K562 (cell line): ENCODE measurements at regions not wholly inside any gene's neighbourhood (a gene's known extent, or its start where the extent isn't known, plus 50 kb on each side); places are given as distances from the start of the nearest gene placed in this dataset.

Experiments used
- CSDE1 ChIP-seq, 2 experiments: fragments of 450-650 bp; IDR thresholded peaks; 2 replicates each; pipeline ENCODE4 v1.6.1; 2016; ENCODE audit warnings: mild to moderate bottlenecking in 1 of 2
- ELF2 ChIP-seq: fragments of 250-450 bp; sonication (Bioruptor Pico); IDR thresholded peaks from 2 replicates; pipeline ENCODE4 v1.5.0; 2021; ENCODE audit warnings: mild to moderate bottlenecking
- EP300 ChIP-seq: IDR thresholded peaks from 2 replicates; pipeline ENCODE4 v1.6.1; 2012; ENCODE audit warnings: low read length, improper control_type of control experiment
- HIVEP1 ChIP-seq: fragments of 250-450 bp; sonication (Bioruptor Pico); IDR thresholded peaks from 2 replicates; pipeline ENCODE4 v1.4.0; 2020; ENCODE audit warnings: mild to moderate bottlenecking
- KLF13 ChIP-seq: fragments of 450-650 bp; IDR thresholded peaks from 2 replicates; pipeline ENCODE4 v1.6.1; 2016; ENCODE audit warnings: missing genetic modification characterization, low read depth, mild to moderate bottlenecking, missing compliant biosample characterization, moderate library complexity, borderline replicate concordance
- MYNN ChIP-seq, 2 experiments: sonication (generic); formaldehyde crosslinking in 1 of 2; IDR thresholded peaks; 2 replicates each; pipeline versions ENCODE4 v1.5.0 to v1.6.1; 2016 to 2020; ENCODE audit warnings: antibody characterized with exemption in 1 of 2, missing genetic modification reagents in 1 of 2
- NR2C1 ChIP-seq, 2 experiments: fragments of 450-650 bp; IDR thresholded peaks; 2 replicates each; pipeline ENCODE4 v1.6.1; 2017; ENCODE audit warnings: mild to moderate bottlenecking in 2 of 2, antibody characterized with exemption in 1 of 2, inconsistent platforms in 1 of 2, missing compliant biosample characterization in 1 of 2, missing genetic modification characterization in 1 of 2
- POLR3G ChIP-seq: IDR thresholded peaks from 2 replicates; pipeline ENCODE4 v1.6.1; 2011; ENCODE audit not compliant: insufficient read length, insufficient replicate concordance; ENCODE audit errors: extremely low read depth
- PRMT5 ChIP-seq: sonication (generic); formaldehyde crosslinking; IDR thresholded peaks from 2 replicates; pipeline ENCODE4 v1.5.0; 2020; ENCODE audit warnings: missing genetic modification reagents
- RAD51 ChIP-seq: fragments of 450-650 bp; IDR thresholded peaks from 2 replicates; pipeline ENCODE4 v1.7.1; 2016; ENCODE audit warnings: low read depth, mild to moderate bottlenecking, borderline replicate concordance
- SAP30 ChIP-seq: fragments of 200-600 bp; sonication (generic); IDR thresholded peaks from 2 replicates; pipeline ENCODE4 v1.6.1; 2012; ENCODE audit warnings: borderline replicate concordance, low read depth, mild to moderate bottlenecking, moderate library complexity, low read length, control low read depth, inconsistent platforms; ENCODE audit not compliant: insufficient read depth, poor library complexity, severe bottlenecking
- SIX5 ChIP-seq, 2 experiments: IDR thresholded peaks; 2 replicates each; pipeline ENCODE4 v1.6.1; 2011; ENCODE audit warnings: low read length in 2 of 2, borderline replicate concordance in 1 of 2, low read depth in 1 of 2, mild to moderate bottlenecking in 1 of 2, moderate library complexity in 1 of 2; ENCODE audit not compliant: insufficient read depth in 1 of 2
- ZBTB5 ChIP-seq: fragments of 450-650 bp; IDR thresholded peaks from 2 replicates; pipeline ENCODE4 v1.6.1; 2017; ENCODE audit warnings: antibody characterized with exemption
- ZFPM2 ChIP-seq: fragments of 250-450 bp; sonication (Bioruptor Pico); IDR thresholded peaks from 2 replicates; pipeline ENCODE4 v1.5.1; 2022; ENCODE audit warnings: mild to moderate bottlenecking
- ZNF217 ChIP-seq: sonication (generic); formaldehyde crosslinking; IDR thresholded peaks from 2 replicates; pipeline ENCODE4 v1.8.0; 2022; ENCODE audit warnings: mild to moderate bottlenecking, missing genetic modification reagents
- ZNF431 ChIP-seq: sonication (generic); formaldehyde crosslinking; IDR thresholded peaks from 2 replicates; pipeline ENCODE4 v1.8.0; 2022; ENCODE audit warnings: mild to moderate bottlenecking, missing genetic modification reagents
- ZNF780A ChIP-seq: fragments of 250-450 bp; sonication (Bioruptor Pico); IDR thresholded peaks from 2 replicates; pipeline ENCODE4 v1.5.0; 2021; ENCODE audit warnings: mild to moderate bottlenecking
- TF ChIP-seq, protein P1 (sequence below): fragments of 250-450 bp; sonication (Bioruptor Pico); IDR thresholded peaks from 2 replicates; pipeline ENCODE4 v1.9.0; 2021; ENCODE audit warnings: mild to moderate bottlenecking, inconsistent platforms
- TF ChIP-seq, protein P2 (sequence below), 2 experiments: fragments of 450-650 bp; conservative IDR thresholded peaks; 2 replicates each; pipeline ENCODE4 v1.6.1; 2017; ENCODE audit warnings: mild to moderate bottlenecking in 2 of 2, moderate library complexity in 2 of 2
- TF ChIP-seq, protein P3 (sequence below): sonication (generic); formaldehyde crosslinking; IDR thresholded peaks from 2 replicates; pipeline ENCODE4 v1.8.0; 2022; ENCODE audit warnings: missing genetic modification reagents, mild to moderate bottlenecking, borderline replicate concordance

GRCh38 chr7:138254444-138254843 is 178.2 kb downstream of the AKR1D1 start (continued):
- TF ChIP-seq EP300 (no peak), SAP30 (no peak), ZNF217 (CRISPR knock-in tag) (no peak), PRMT5 (no peak), ELF2 (no peak), ZBTB5 (no peak), HIVEP1 (CRISPR knock-in tag) (no peak), ZFPM2 (no peak), MYNN (IDR thresholded peaks at IDR 0.05) (no peak), MYNN (CRISPR knock-in tag; IDR thresholded peaks at IDR 0.05) (no peak), SIX5 (IDR thresholded peaks at IDR 0.05; ENCODE audit: borderline replicate concordance in 1 of 2, insufficient read depth in 1 of 2, low read depth in 1 of 2, low read length in 2 of 2) (0 out of 4 replicates have a peak, but pooled peaks of 1 of the 2 experiments have one; percentile 2), KLF13 (tag) (no peak), NR2C1 (IDR thresholded peaks at IDR 0.05) (no peak), NR2C1 (tag; IDR thresholded peaks at IDR 0.05) (no peak), ZNF780A (CRISPR knock-in tag) (no peak), RAD51 (0 out of 2 replicates have a peak, but pooled peaks have one; percentile 18), POLR3G (no peak), CSDE1 (IDR thresholded peaks at IDR 0.05) (no peak), ZNF431 (CRISPR knock-in tag) (no peak)
- TF ChIP-seq, protein P1, sequence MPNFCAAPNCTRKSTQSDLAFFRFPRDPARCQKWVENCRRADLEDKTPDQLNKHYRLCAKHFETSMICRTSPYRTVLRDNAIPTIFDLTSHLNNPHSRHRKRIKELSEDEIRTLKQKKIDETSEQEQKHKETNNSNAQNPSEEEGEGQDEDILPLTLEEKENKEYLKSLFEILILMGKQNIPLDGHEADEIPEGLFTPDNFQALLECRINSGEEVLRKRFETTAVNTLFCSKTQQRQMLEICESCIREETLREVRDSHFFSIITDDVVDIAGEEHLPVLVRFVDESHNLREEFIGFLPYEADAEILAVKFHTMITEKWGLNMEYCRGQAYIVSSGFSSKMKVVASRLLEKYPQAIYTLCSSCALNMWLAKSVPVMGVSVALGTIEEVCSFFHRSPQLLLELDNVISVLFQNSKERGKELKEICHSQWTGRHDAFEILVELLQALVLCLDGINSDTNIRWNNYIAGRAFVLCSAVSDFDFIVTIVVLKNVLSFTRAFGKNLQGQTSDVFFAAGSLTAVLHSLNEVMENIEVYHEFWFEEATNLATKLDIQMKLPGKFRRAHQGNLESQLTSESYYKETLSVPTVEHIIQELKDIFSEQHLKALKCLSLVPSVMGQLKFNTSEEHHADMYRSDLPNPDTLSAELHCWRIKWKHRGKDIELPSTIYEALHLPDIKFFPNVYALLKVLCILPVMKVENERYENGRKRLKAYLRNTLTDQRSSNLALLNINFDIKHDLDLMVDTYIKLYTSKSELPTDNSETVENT (CRISPR knock-in tag) = no peak
- TF ChIP-seq, protein P2, sequence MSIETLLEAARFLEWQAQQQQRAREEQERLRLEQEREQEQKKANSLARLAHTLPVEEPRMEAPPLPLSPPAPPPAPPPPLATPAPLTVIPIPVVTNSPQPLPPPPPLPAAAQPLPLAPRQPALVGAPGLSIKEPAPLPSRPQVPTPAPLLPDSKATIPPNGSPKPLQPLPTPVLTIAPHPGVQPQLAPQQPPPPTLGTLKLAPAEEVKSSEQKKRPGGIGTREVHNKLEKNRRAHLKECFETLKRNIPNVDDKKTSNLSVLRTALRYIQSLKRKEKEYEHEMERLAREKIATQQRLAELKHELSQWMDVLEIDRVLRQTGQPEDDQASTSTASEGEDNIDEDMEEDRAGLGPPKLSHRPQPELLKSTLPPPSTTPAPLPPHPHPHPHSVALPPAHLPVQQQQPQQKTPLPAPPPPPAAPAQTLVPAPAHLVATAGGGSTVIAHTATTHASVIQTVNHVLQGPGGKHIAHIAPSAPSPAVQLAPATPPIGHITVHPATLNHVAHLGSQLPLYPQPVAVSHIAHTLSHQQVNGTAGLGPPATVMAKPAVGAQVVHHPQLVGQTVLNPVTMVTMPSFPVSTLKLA (conservative IDR thresholded peaks at IDR 0.05) = peak in 1 of 2 experiments; percentile 57; a peak in 2 of 4 replicates
- TF ChIP-seq, protein P3, sequence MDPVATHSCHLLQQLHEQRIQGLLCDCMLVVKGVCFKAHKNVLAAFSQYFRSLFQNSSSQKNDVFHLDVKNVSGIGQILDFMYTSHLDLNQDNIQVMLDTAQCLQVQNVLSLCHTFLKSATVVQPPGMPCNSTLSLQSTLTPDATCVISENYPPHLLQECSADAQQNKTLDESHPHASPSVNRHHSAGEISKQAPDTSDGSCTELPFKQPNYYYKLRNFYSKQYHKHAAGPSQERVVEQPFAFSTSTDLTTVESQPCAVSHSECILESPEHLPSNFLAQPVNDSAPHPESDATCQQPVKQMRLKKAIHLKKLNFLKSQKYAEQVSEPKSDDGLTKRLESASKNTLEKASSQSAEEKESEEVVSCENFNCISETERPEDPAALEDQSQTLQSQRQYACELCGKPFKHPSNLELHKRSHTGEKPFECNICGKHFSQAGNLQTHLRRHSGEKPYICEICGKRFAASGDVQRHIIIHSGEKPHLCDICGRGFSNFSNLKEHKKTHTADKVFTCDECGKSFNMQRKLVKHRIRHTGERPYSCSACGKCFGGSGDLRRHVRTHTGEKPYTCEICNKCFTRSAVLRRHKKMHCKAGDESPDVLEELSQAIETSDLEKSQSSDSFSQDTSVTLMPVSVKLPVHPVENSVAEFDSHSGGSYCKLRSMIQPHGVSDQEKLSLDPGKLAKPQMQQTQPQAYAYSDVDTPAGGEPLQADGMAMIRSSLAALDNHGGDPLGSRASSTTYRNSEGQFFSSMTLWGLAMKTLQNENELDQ = no peak
